ENCODE measurements at regions not wholly inside any gene's neighbourhood (a gene's known extent, or its start where the extent isn't known, plus 50 kb on each side); places are given as distances from the start of the nearest gene placed in this dataset.

GRCh38 chr5:87114631-87115030, 153.1 kb upstream of the RASA1 start:
- ChIA-PET CTCF (no interaction called here), POLR2A (no interaction called here)
- Histone ChIP-seq H3K27ac (ENCODE audit: low read depth, low read length) (no peak overlapping the region), H3K9me3 (ENCODE audit: control insufficient read depth, insufficient read depth, low read length) (peaks cover 3% of the 10 kb centered on the region; the same call in 1 of the 2 replicates), H3K27me3 (ENCODE audit: control insufficient read depth, insufficient read depth, low read length) (no peaks in the 10 kb centered on the region), H3K4me3 (ENCODE audit: low read depth, low read length) (no peak overlapping the region)
- TF ChIP-seq CTCF (IDR thresholded peaks at IDR 0.05; ENCODE audit: low read depth, low read length), result no peak
- no peak for DNase-seq (ENCODE audit: low read depth, low spot score)

GRCh38 chr5:87115839-87116364, 151.8 kb upstream of the RASA1 start:
- Histone ChIP-seq H3K4me3 (ENCODE audit: low read depth, low read length) (no peak overlapping the region), H3K27ac (ENCODE audit: low read depth, low read length) (no peak overlapping the region), H3K9me3 (ENCODE audit: control insufficient read depth, insufficient read depth, low read length) (peaks cover 3% of the 10 kb centered on the region; the same call in 1 of the 2 replicates), H3K27me3 (ENCODE audit: control insufficient read depth, insufficient read depth, low read length) (no peaks in the 10 kb centered on the region)
- POLR2A ChIA-PET, result no interaction called here
- CTCF ChIA-PET, result no interaction called here
- no peak for TF ChIP-seq CTCF (IDR thresholded peaks at IDR 0.05; ENCODE audit: low read depth, low read length)
- DNase-seq (ENCODE audit: low read depth, low spot score), result no peak

- no peak overlapping the region for H3K4me3 ChIP-seq (ENCODE audit: low read depth, low read length)
- CTCF ChIA-PET, result interaction anchor here (1.5 kb wide), 1 partner anchor 13 kb away, joined by 3 read pairs; no protein-coding TSS in a partner anchor
- no peaks in the 10 kb centered on the region for H3K27me3 ChIP-seq (ENCODE audit: control insufficient read depth, insufficient read depth, low read length)
- no peak overlapping the region for H3K27ac ChIP-seq (ENCODE audit: low read depth, low read length)
- no peak for DNase-seq (ENCODE audit: low read depth, low spot score)
- H3K9me3 ChIP-seq (ENCODE audit: control insufficient read depth, insufficient read depth, low read length), result peaks cover 3% of the 10 kb centered on the region; the same call in 1 of the 2 replicates
- no peak for TF ChIP-seq CTCF (IDR thresholded peaks at IDR 0.05; ENCODE audit: low read depth, low read length)
- POLR2A ChIA-PET, result interaction anchor here (0.8 kb wide), 1 partner anchor 11 kb away, joined by 3 read pairs; no protein-coding TSS in a partner anchor
Observed at GRCh38 chr5:87116825-87117512, 150.7 kb upstream of the RASA1 start.

GRCh38 chr5:87119588-87119987, 148.1 kb upstream of the RASA1 start:
- Histone ChIP-seq H3K4me3 (ENCODE audit: low read depth, low read length) (no peak overlapping the region), H3K9me3 (ENCODE audit: control insufficient read depth, insufficient read depth, low read length) (peaks cover 3% of the 10 kb centered on the region; the same call in 1 of the 2 replicates), H3K27ac (ENCODE audit: low read depth, low read length) (no peak overlapping the region), H3K27me3 (ENCODE audit: control insufficient read depth, insufficient read depth, low read length) (no peaks in the 10 kb centered on the region)
- DNase-seq (ENCODE audit: low read depth, low spot score), result no peak
- ChIA-PET CTCF (no interaction called here), POLR2A (no interaction called here)
- no peak for TF ChIP-seq CTCF (IDR thresholded peaks at IDR 0.05; ENCODE audit: low read depth, low read length)
